SK-N-SH treated with all-trans-retinoic acid at 6 μM for 48 hours (cell line): ENCODE measurements at regions not wholly inside any gene's neighbourhood (a gene's known extent, or its start where the extent isn't known, plus 50 kb on each side); places are given as distances from the start of the nearest gene placed in this dataset.

ENCODE experiments used
- ATAC-seq: fragments of 200-7000 bp; cut with Tn5 transposase; 3 replicates; pipeline ENCODE4 v1.9.1; 2020; ENCODE audit warnings: mild to moderate bottlenecking, moderate library complexity
- ARNTL ChIP-seq: fragments of 450-650 bp; formaldehyde crosslinking; IDR thresholded peaks from 2 replicates; pipeline ENCODE4 v1.5.0; 2020; ENCODE audit warnings: low read depth, mild to moderate bottlenecking, moderate library complexity, borderline replicate concordance
- BACH2 ChIP-seq: fragments of 250-450 bp; sonication (Bioruptor Pico); IDR thresholded peaks from 2 replicates; pipeline ENCODE4 v1.9.0; 2021; ENCODE audit warnings: mild to moderate bottlenecking, borderline replicate concordance
- CREB5 ChIP-seq: fragments of 250-450 bp; sonication (Bioruptor Pico); IDR thresholded peaks from 2 replicates; pipeline ENCODE4 v1.5.1; 2020; ENCODE audit warnings: low read depth, mild to moderate bottlenecking, moderate library complexity
- CSDC2 ChIP-seq: fragments of 250-450 bp; sonication (Bioruptor Pico); IDR thresholded peaks from 2 replicates; pipeline ENCODE4 v1.5.0; 2020; ENCODE audit warnings: mild to moderate bottlenecking, moderate library complexity
- CSRNP3 ChIP-seq: fragments of 250-450 bp; sonication (Bioruptor Pico); IDR thresholded peaks from 2 replicates; pipeline ENCODE4 v1.5.1; 2021; ENCODE audit warnings: mild to moderate bottlenecking, moderate library complexity
- ESRRG ChIP-seq: fragments of 250-450 bp; sonication (Bioruptor Pico); IDR thresholded peaks from 2 replicates; pipeline ENCODE4 v1.6.1; 2021; ENCODE audit warnings: mild to moderate bottlenecking
- GLIS3 ChIP-seq: fragments of 250-450 bp; sonication (Bioruptor Pico); IDR thresholded peaks from 2 replicates; pipeline ENCODE4 v1.5.0; 2020; ENCODE audit warnings: mild to moderate bottlenecking, moderate library complexity
- ISL1 ChIP-seq: fragments of 250-450 bp; sonication (Bioruptor Pico); IDR thresholded peaks from 2 replicates; pipeline ENCODE4 v2.1.2; 2022; ENCODE audit warnings: mild to moderate bottlenecking, moderate library complexity
- OSR1 ChIP-seq: fragments of 250-450 bp; sonication (Bioruptor Pico); IDR thresholded peaks from 2 replicates; pipeline ENCODE4 v1.8.0; 2022; ENCODE audit warnings: moderate library complexity, mild to moderate bottlenecking, inconsistent platforms
- PATZ1 ChIP-seq: fragments of 250-450 bp; sonication (Bioruptor Pico); IDR thresholded peaks from 2 replicates; pipeline ENCODE4 v1.8.0; 2020; ENCODE audit warnings: mild to moderate bottlenecking, moderate library complexity, borderline replicate concordance
- POU6F1 ChIP-seq: fragments of 250-450 bp; sonication (Bioruptor Pico); IDR thresholded peaks from 2 replicates; pipeline ENCODE4 v1.8.0; 2021; ENCODE audit warnings: low read depth, mild to moderate bottlenecking, moderate library complexity, borderline replicate concordance
- PPARA ChIP-seq: fragments of 250-450 bp; sonication (Bioruptor Pico); IDR thresholded peaks from 2 replicates; pipeline ENCODE4 v1.5.0; 2020; ENCODE audit warnings: mild to moderate bottlenecking, borderline replicate concordance
- RARB ChIP-seq: fragments of 250-450 bp; sonication (Bioruptor Pico); IDR thresholded peaks from 2 replicates; pipeline ENCODE4 v1.8.0; 2021; ENCODE audit warnings: mild to moderate bottlenecking, moderate library complexity
- SNAI2 ChIP-seq: fragments of 250-450 bp; sonication (Bioruptor Pico); IDR thresholded peaks from 2 replicates; pipeline ENCODE4 v1.5.0; 2020; ENCODE audit warnings: mild to moderate bottlenecking, moderate library complexity
- TCF4 ChIP-seq: fragments of 250-450 bp; sonication (Bioruptor Pico); IDR thresholded peaks from 2 replicates; pipeline ENCODE4 v1.8.0; 2021; ENCODE audit warnings: mild to moderate bottlenecking, moderate library complexity, borderline replicate concordance
- TOX ChIP-seq: fragments of 250-450 bp; sonication (Bioruptor Pico); IDR thresholded peaks from 2 replicates; pipeline ENCODE4 v1.8.0; 2021; ENCODE audit warnings: mild to moderate bottlenecking, moderate library complexity, borderline replicate concordance
- ZC3H10 ChIP-seq: fragments of 250-450 bp; sonication (Bioruptor Pico); IDR thresholded peaks from 2 replicates; pipeline ENCODE4 v1.5.1; 2021; ENCODE audit warnings: mild to moderate bottlenecking, moderate library complexity
- ZFP3 ChIP-seq: fragments of 250-450 bp; sonication (Bioruptor Pico); IDR thresholded peaks from 2 replicates; pipeline ENCODE4 v1.5.0; 2020; ENCODE audit warnings: mild to moderate bottlenecking, moderate library complexity
- ZFP30 ChIP-seq: fragments of 450-650 bp; formaldehyde crosslinking; IDR thresholded peaks from 2 replicates; pipeline ENCODE4 v1.5.0; 2022; ENCODE audit warnings: mild to moderate bottlenecking, moderate library complexity
- ZNF70 ChIP-seq: fragments of 450-650 bp; formaldehyde crosslinking; IDR thresholded peaks from 2 replicates; pipeline ENCODE4 v1.5.0; 2020; ENCODE audit warnings: mild to moderate bottlenecking, moderate library complexity
- ZNF8 ChIP-seq: fragments of 450-650 bp; formaldehyde crosslinking; IDR thresholded peaks from 2 replicates; pipeline ENCODE4 v1.5.0; 2020; ENCODE audit warnings: mild to moderate bottlenecking, moderate library complexity

- TF ChIP-seq CSDC2 (CRISPR knock-in tag): no peak
- ATAC-seq: no peak
Observed at GRCh38 chr3:69540706-69541581, 155.1 kb upstream of the FRMD4B start.

GRCh38 chr3:69539134-69539533 is 153.2 kb upstream of the FRMD4B start:
- TF ChIP-seq CSDC2 (CRISPR knock-in tag) (no peak), ZC3H10 (no peak), ZNF70 (CRISPR knock-in tag) (no peak), GLIS3 (CRISPR knock-in tag) (no peak), ZNF8 (CRISPR knock-in tag) (no peak), TCF4 (CRISPR knock-in tag) (no peak), RARB (CRISPR knock-in tag) (no peak), CSRNP3 (CRISPR knock-in tag) (no peak), OSR1 (CRISPR knock-in tag) (no peak), ZFP30 (CRISPR knock-in tag) (no peak)
- no peak for ATAC-seq

GRCh38 chr3:69538281-69538680 is 152.4 kb upstream of the FRMD4B start:
- TF ChIP-seq OSR1 (CRISPR knock-in tag) (no peak), ISL1 (CRISPR knock-in tag) (no peak), SNAI2 (CRISPR knock-in tag) (no peak), GLIS3 (CRISPR knock-in tag) (no peak), ZFP30 (CRISPR knock-in tag) (no peak), CREB5 (no peak), PATZ1 (CRISPR knock-in tag) (no peak), CSDC2 (CRISPR knock-in tag) (no peak), ZFP3 (CRISPR knock-in tag) (no peak), BACH2 (CRISPR knock-in tag) (no peak), ESRRG (CRISPR knock-in tag) (no peak), ARNTL (CRISPR knock-in tag) (no peak), CSRNP3 (CRISPR knock-in tag) (no peak), ZNF8 (CRISPR knock-in tag) (no peak)
- no peak for ATAC-seq

GRCh38 chr3:69536306-69537020 is 150.6 kb upstream of the FRMD4B start:
- ATAC-seq: no peak
- no peak for TF ChIP-seq PATZ1 (CRISPR knock-in tag)
- no peak for TF ChIP-seq TCF4 (CRISPR knock-in tag)
- TF ChIP-seq GLIS3 (CRISPR knock-in tag): no peak
- no peak for TF ChIP-seq ZFP30 (CRISPR knock-in tag)
- no peak for TF ChIP-seq POU6F1 (CRISPR knock-in tag)
- no peak for TF ChIP-seq CREB5
- TF ChIP-seq ZC3H10: no peak
- no peak for TF ChIP-seq OSR1 (CRISPR knock-in tag)
- no peak for TF ChIP-seq PPARA (CRISPR knock-in tag)
- no peak for TF ChIP-seq ESRRG (CRISPR knock-in tag)
- no peak for TF ChIP-seq SNAI2 (CRISPR knock-in tag)
- TF ChIP-seq TOX (CRISPR knock-in tag): no peak
- TF ChIP-seq RARB (CRISPR knock-in tag): no peak
- no peak for TF ChIP-seq CSDC2 (CRISPR knock-in tag)
- TF ChIP-seq BACH2 (CRISPR knock-in tag): no peak
- no peak for TF ChIP-seq ZNF70 (CRISPR knock-in tag)
